ENCODE measurements at regions not wholly inside any gene's neighbourhood (a gene's known extent, or its start where the extent isn't known, plus 50 kb on each side); places are given as distances from the start of the nearest gene placed in this dataset.
"Not testable (repeated sequence)": the region's sequence is repeated elsewhere in the genome, so short reads cannot be mapped to it uniquely, and the experiment has no call there.

DNA sequence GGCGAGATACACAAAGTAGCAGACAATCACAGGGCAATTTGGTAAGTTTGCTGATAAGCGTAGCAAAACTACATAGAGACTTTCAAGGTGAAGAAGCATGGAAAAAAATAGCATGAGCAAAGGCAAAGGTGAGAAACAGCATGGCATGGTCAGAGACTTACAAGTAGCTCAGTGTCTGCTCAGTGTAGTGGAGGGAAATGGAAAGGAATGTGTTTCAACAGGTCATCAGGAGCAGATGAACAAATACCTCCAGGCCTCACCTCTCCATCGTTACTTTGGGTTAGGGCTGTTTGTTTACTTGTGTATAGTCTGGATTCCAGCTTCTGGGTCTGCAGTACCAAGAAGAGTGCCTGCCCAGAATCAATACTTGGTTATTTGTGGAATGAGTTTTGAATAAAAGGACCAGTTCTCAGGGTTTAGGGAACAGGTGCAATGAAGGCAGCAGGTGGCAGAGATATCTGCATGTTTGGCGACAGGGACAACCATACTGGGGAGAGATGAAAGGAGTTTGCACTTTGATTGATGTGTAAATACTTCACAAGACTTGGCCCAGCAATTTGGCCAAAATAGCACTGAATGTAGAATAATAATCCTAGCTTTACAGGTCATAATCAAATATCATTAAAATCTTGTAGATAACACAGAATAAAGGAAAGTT is 97.0 kb upstream of the FGGY start:
- in situ Hi-C loops (cut with MboI; ENCODE audit: low pct_unique_long_range_greater_than_20kb, low sequenced_read_pairs, unreplicated experiment), result no loop called here
- no peak for DNase-seq (ENCODE audit: low spot score)
- TF ChIP-seq, protein P1, sequence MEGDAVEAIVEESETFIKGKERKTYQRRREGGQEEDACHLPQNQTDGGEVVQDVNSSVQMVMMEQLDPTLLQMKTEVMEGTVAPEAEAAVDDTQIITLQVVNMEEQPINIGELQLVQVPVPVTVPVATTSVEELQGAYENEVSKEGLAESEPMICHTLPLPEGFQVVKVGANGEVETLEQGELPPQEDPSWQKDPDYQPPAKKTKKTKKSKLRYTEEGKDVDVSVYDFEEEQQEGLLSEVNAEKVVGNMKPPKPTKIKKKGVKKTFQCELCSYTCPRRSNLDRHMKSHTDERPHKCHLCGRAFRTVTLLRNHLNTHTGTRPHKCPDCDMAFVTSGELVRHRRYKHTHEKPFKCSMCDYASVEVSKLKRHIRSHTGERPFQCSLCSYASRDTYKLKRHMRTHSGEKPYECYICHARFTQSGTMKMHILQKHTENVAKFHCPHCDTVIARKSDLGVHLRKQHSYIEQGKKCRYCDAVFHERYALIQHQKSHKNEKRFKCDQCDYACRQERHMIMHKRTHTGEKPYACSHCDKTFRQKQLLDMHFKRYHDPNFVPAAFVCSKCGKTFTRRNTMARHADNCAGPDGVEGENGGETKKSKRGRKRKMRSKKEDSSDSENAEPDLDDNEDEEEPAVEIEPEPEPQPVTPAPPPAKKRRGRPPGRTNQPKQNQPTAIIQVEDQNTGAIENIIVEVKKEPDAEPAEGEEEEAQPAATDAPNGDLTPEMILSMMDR (IDR thresholded peaks at IDR 0.05; ENCODE audit: extremely low read depth, insufficient read depth, missing control alignments), result no peak

DNA sequence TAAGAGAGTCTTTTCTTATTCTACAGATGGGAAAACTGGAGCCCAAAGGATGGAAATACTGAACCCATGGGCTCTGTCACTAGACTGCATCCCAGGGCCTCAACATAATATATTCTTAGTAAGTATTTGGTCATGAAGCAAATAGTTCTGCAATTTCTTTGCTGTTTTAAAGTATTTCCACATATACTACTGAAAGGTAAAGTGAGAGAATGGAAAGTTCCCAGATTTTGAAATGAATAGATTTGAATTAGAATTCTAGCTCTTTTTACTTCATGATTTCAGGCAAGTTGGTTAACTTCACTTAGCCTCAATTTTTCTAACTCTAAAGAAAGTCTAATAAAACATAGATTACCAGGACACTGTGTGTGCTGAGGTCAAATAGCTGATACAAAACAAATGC is 95.6 kb upstream of the FGGY start:
- in situ Hi-C loops (cut with MboI; ENCODE audit: low pct_unique_long_range_greater_than_20kb, low sequenced_read_pairs, unreplicated experiment), result no loop called here
- TF ChIP-seq, protein P1 (IDR thresholded peaks at IDR 0.05; ENCODE audit: extremely low read depth, insufficient read depth, missing control alignments), result no peak
- no peak for DNase-seq (ENCODE audit: low spot score)

DNA sequence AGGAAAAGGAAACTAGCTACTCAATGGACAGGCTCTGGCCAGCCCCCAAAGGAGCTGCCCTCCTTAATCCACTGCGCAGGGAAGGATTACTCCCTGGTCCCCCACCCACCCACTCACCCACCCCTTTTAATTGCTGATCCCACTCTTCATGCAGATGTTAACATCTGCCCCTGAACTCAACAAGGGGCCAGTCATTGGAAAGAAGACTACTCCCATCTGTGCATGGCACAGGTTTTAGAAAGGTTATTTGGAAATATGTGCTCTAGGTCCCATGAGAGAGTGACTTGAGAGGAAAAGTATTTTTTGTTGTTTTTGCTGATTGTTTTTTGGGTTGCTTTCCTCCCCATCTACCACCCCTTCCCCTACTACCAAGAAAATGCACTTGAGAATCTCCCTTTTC is 94.4 kb upstream of the FGGY start:
- no peak for DNase-seq (ENCODE audit: low spot score)

DNA sequence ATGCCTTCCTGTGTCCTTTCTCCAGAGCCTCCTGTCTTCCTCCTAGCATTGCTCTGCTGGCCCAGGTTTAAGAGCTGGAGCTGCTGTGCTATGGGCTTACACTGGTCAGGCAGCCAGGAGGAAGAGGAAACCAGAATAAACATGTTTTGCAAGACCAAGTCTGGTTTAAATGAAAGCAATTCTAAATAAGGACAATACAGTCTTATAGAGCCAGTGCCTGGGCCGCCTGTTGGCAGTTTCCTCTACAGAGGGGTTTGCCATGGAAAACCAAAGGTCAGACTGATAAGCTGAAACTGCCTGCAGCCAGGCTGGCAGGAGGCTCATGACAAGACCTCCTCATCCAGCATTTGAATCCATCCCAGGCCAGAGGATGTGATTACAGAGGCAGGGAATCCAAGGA is 92.9 kb upstream of the FGGY start:
- DNase-seq (ENCODE audit: low spot score), result no peak
- in situ Hi-C loops (cut with MboI; ENCODE audit: low pct_unique_long_range_greater_than_20kb, low sequenced_read_pairs, unreplicated experiment), result no loop called here
- TF ChIP-seq, protein P1 (IDR thresholded peaks at IDR 0.05; ENCODE audit: extremely low read depth, insufficient read depth, missing control alignments), result no peak

More for the DNA sequence above, 94.4 kb upstream of the FGGY start:
- in situ Hi-C loops (cut with MboI; ENCODE audit: low pct_unique_long_range_greater_than_20kb, low sequenced_read_pairs, unreplicated experiment), result no loop called here
- TF ChIP-seq, protein P1 (IDR thresholded peaks at IDR 0.05; ENCODE audit: extremely low read depth, insufficient read depth, missing control alignments), result no peak

DNA sequence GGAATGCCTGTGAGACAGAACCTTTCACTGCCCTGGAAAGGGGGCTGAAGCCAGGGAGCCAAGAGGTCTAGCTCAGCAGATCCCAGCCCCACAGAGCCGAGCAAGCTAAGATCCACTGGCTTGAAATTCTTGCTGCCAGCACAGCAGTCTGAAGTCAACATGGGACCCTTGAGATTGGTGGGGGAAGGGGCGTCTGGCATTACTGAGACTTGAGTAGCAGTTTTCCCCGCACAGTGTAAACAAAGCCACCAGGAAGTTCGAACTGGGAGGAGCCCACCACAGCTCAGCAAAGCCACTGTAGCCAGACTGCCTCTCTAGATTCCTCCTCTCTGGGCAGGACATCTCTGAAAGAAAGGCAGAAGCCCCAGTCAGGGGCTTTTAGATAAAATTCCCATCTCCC is 90.3 kb upstream of the FGGY start:
- in situ Hi-C loops (cut with MboI; ENCODE audit: low pct_unique_long_range_greater_than_20kb, low sequenced_read_pairs, unreplicated experiment); DNase-seq (ENCODE audit: low spot score): not testable (repeated sequence)

DNA sequence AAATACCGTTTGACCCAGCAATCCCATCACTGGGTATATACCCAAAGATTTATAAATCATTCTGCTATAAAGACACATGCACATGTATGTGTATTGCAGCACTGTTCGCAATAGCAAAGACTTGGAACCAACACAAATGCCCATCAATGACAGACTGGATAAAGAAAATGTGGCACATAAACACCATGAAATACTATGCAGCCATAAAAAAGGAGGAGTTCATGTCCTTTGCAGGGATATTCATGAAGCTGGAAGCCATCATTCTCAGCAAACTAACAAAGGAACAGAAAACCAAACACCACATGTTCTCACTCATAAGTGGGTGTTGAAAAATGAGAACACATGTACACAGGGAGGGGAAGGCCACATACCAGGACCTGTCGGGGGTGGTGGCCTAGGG is 86.5 kb upstream of the FGGY start:
- in situ Hi-C loops (cut with MboI; ENCODE audit: low pct_unique_long_range_greater_than_20kb, low sequenced_read_pairs, unreplicated experiment); DNase-seq (ENCODE audit: low spot score): not testable (repeated sequence)

DNA sequence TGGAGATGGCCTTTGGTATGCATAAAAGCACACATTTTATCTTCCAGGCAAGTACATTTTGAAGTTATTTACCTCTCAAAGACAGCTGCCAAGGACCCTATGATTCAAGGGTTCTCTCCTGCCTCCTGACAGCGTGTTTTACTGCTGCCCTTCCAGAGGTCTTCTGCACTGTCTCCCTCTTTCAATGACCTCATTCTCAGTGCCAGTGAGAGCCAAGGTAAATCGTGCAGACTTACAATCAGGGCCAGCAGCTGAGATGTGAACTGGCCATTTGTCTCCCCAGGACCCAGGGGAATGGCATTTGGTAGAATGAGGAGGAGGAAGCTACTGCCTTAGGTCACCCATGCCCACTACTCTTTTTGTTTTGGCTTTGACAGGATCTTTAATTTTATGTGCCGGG is 84.2 kb upstream of the FGGY start:
- TF ChIP-seq, protein P1 (IDR thresholded peaks at IDR 0.05; ENCODE audit: extremely low read depth, insufficient read depth, missing control alignments), result no peak
- in situ Hi-C loops (cut with MboI; ENCODE audit: low pct_unique_long_range_greater_than_20kb, low sequenced_read_pairs, unreplicated experiment), result no loop called here
- DNase-seq (ENCODE audit: low spot score), result no peak
